Brain microvascular endothelial cell (primary cell): ENCODE measurements at regions not wholly inside any gene's neighbourhood (a gene's known extent, or its start where the extent isn't known, plus 50 kb on each side); places are given as distances from the start of the nearest gene placed in this dataset.
A peak's percentile ranks its signal among the peaks of the same experiment; 100 is the strongest.

Experiments
- DNase-seq: peaks from one replicate; pipeline ENCODE4 v3.0.0-alpha.2; 2020
- H3K27ac ChIP-seq: fragments of 250-450 bp; sonication (Bioruptor Pico); 2 replicates; pipeline ENCODE4 v1.5.1; 2020; ENCODE audit warnings: mild to moderate bottlenecking, moderate library complexity
- H3K27me3 ChIP-seq: fragments of 250-450 bp; sonication (Bioruptor Pico); replicated peaks from 2 replicates; pipeline ENCODE4 v1.5.1; 2020; ENCODE audit warnings: mild to moderate bottlenecking
- H3K36me3 ChIP-seq: fragments of 250-450 bp; sonication (Bioruptor Pico); replicated peaks from 2 replicates; pipeline ENCODE4 v1.5.1; 2020; ENCODE audit warnings: mild to moderate bottlenecking
- H3K4me3 ChIP-seq: 2 replicates; pipeline ENCODE4 v1.5.1; 2011; ENCODE audit warnings: low read depth, mild to moderate bottlenecking, control low read depth, low read length, moderate library complexity
- in situ Hi-C: cut with HindIII; loops from 2 replicates; pipeline ENCODE4 v1.10.0; 2017; ENCODE audit warnings: low sequenced_read_pairs, low pct_ligation_motif_present
- TF ChIP-seq, protein P1 (sequence below): IDR thresholded peaks from 2 replicates; pipeline ENCODE4 v1.5.1; 2011; ENCODE audit warnings: low read depth, mild to moderate bottlenecking, moderate library complexity, low read length, control low read depth, inconsistent platforms; ENCODE audit errors: missing control alignments

- peak; percentile 9 for DNase-seq
- Histone ChIP-seq H3K27me3 (no peaks in the 10 kb centered on the region), H3K27ac (no peak overlapping the region), H3K36me3 (no peaks in the 10 kb centered on the region), H3K4me3 (no peak overlapping the region)
- TF ChIP-seq, protein P1, sequence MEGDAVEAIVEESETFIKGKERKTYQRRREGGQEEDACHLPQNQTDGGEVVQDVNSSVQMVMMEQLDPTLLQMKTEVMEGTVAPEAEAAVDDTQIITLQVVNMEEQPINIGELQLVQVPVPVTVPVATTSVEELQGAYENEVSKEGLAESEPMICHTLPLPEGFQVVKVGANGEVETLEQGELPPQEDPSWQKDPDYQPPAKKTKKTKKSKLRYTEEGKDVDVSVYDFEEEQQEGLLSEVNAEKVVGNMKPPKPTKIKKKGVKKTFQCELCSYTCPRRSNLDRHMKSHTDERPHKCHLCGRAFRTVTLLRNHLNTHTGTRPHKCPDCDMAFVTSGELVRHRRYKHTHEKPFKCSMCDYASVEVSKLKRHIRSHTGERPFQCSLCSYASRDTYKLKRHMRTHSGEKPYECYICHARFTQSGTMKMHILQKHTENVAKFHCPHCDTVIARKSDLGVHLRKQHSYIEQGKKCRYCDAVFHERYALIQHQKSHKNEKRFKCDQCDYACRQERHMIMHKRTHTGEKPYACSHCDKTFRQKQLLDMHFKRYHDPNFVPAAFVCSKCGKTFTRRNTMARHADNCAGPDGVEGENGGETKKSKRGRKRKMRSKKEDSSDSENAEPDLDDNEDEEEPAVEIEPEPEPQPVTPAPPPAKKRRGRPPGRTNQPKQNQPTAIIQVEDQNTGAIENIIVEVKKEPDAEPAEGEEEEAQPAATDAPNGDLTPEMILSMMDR = no peak
- in situ Hi-C loops = no loop called here
Observed at GRCh38 chr1:193462629-193463320, 276.4 kb upstream of the B3GALT2 start.

DNA sequence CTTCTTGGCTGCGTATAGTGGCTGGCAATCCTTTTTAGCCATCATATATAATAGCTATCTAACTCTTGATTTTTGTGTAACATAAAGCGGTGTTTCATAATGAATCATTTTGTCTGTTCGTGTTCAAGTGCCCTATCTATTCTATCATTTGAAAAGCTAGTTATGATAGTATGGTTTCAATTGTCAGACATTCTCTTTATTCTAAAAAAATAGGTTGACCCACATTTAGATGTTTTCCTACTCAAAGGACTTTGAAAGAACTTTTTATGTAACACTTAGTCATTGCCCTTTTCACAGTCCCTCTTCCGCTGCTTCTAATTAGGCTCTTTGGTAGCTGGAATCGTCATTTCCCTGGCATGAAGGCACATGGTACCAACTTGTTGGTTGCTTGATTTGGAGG lies 272.2 kb upstream of the B3GALT2 start:
- no peak for DNase-seq
- H3K27me3 ChIP-seq = no peaks in the 10 kb centered on the region
- in situ Hi-C loops = no loop called here
- TF ChIP-seq, protein P1 = no peak
- no peaks in the 10 kb centered on the region for H3K36me3 ChIP-seq
- no peak overlapping the region for H3K27ac ChIP-seq
- H3K4me3 ChIP-seq = no peak overlapping the region

DNA sequence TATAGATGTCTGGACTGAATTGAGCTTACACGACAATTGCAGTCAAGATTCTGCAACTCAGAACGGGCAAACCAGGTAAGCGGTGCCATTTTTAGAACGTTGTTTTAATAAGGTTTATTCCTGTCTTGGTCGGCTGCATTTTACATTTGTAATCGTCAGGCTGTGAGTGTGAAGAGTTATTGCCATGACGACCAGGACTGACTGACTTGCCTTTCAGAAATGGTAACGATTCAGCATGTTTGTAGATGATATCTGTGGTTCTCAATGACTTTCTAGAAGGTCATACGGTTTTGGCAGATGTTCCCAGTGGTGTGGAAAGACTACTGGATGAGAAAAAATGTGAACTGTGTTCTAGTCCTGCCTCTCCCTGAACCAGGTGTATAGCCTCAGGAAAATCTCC lies 271.3 kb upstream of the B3GALT2 start:
- H3K4me3 ChIP-seq = no peak overlapping the region
- no peak for DNase-seq
- no peak overlapping the region for H3K27ac ChIP-seq
- TF ChIP-seq, protein P1 = no peak
- in situ Hi-C loops = no loop called here
- no peaks in the 10 kb centered on the region for H3K27me3 ChIP-seq
- no peaks in the 10 kb centered on the region for H3K36me3 ChIP-seq

DNA sequence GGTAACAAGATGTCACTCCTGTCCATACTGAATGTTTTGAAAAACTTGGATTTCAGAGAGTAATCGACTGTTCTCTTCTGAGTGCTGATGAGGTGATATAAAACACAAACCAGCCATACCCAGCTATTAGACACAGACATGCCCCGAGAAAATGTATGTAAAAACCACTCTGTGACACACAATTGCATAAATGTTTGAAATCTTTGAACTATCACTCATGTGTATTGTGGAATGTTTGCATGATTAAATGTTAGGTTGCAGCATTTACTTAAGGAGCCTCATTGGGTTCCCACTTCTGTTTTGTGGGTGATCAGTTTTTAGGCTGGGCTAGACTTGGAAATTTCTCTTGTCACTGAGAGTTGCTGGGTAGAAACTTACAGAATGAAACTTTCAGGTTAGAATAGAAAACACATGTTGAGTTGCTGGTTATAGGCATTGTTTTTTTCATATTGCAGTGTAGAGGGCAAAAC lies 270.4 kb upstream of the B3GALT2 start:
- no peak for DNase-seq
- H3K4me3 ChIP-seq = no peak overlapping the region
- TF ChIP-seq, protein P1 = no peak
- no peaks in the 10 kb centered on the region for H3K27me3 ChIP-seq
- H3K36me3 ChIP-seq = no peaks in the 10 kb centered on the region
- no peak overlapping the region for H3K27ac ChIP-seq
- in situ Hi-C loops = no loop called here

GRCh38 chr1:193451606-193452005 lies 265.2 kb upstream of the B3GALT2 start:
- DNase-seq = no peak
- TF ChIP-seq, protein P1 = no peak
- in situ Hi-C loops = no loop called here
- H3K36me3 ChIP-seq = no peaks in the 10 kb centered on the region
- no peak overlapping the region for H3K27ac ChIP-seq
- H3K27me3 ChIP-seq = no peaks in the 10 kb centered on the region
- no peak overlapping the region for H3K4me3 ChIP-seq

GRCh38 chr1:193451001-193451400 lies 264.6 kb upstream of the B3GALT2 start:
- in situ Hi-C loops = no loop called here
- H3K27ac ChIP-seq = no peak overlapping the region
- no peak overlapping the region for H3K4me3 ChIP-seq
- TF ChIP-seq, protein P1 = no peak
- no peaks in the 10 kb centered on the region for H3K27me3 ChIP-seq
- no peaks in the 10 kb centered on the region for H3K36me3 ChIP-seq
- no peak for DNase-seq
